GM18511 (cell line): ENCODE measurements at regions not wholly inside any gene's neighbourhood (a gene's known extent, or its start where the extent isn't known, plus 50 kb on each side); places are given as distances from the start of the nearest gene placed in this dataset.
"Not testable (repeated sequence)": the region's sequence is repeated elsewhere in the genome, so short reads cannot be mapped to it uniquely, and the experiment has no call there.

Source experiments
- ATAC-seq: cut with Tn5 transposase; IDR thresholded peaks from one replicate; pipeline ENCODE4 v1.9.1; 2021; ENCODE audit warnings: mild to moderate bottlenecking, moderate library complexity; ENCODE audit not compliant: unreplicated experiment

DNA sequence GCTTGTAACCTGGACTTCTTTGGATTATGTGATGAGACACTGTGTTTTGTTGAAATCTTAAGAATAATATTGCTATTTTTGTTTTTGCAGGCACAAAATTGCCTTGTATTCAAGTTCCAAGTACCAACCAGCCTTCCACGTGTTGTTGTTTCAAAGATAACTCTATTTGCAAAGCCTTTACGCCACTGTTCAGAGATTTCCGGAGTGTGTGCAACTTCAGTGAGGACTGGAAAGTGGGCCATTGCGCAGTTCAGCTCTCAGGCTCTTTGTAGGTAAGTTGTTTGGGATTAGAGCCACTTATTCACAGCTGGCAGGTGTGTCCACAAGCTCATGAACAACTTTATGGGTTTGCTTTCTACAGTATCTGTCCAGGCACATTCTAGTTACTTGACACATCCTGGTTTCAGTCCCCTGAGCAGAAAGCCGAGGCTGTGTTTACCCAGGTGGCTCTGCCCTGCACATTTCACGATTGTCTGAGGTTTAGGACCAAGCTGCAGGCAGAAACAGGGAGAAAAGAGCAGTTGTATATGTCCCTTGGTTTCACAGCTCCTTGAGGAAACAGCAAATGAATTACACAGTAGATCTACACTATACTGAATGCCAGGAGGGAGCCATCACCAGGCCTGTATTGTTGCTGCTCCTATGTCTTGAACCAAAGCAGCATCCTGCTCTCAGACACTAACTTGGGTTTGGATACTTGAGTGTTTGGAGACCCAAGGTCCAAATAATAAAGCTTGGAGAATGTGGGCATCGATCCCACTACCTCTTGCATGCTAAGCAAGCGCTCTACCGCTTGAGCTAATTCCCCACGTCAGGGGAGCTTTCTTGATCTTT is 136.1 kb upstream of the ZNF322 start:
- ATAC-seq = not testable (repeated sequence)

- ATAC-seq = not testable (repeated sequence)
Measured at GRCh38 chr6:26799903-26800633, 140.5 kb upstream of the ZNF322 start.

- ATAC-seq = not testable (repeated sequence)
Measured at GRCh38 chr6:26803762-26804161, 144.2 kb upstream of the ZNF322 start.

DNA sequence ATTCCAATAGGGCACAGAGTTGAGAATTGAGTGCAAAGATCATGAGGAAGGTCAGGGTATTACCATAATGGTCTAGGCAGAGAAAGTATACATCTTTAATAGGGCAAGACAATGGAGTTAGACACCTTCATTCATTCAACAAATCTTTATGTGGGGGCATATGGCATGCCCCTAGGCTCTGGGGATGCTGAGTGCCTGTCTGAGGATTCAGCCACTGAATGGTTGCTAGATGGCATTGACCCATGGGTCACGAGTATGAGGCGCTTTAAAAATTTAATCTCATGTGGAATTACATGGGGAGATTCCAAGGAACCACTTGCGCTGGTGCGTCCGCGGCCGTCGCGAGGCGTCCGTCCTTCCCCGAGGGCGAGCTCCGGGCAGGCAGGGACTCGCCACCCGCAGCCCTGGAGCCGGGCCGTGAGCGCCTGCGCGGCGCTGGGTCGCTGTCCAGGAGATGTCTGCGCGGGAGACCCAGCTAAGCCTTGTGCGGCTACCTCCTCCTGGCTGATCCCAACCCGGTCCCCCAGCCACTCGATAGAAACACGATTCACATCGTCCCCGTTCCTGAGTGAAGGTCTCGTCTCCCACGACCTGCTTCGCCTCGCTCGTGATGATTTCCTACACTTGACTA is 152.1 kb upstream of the ZNF322 start:
- ATAC-seq = not testable (repeated sequence)

GRCh38 chr6:26818640-26819225 is 159.2 kb upstream of the ZNF322 start:
- not testable (repeated sequence) for ATAC-seq

DNA sequence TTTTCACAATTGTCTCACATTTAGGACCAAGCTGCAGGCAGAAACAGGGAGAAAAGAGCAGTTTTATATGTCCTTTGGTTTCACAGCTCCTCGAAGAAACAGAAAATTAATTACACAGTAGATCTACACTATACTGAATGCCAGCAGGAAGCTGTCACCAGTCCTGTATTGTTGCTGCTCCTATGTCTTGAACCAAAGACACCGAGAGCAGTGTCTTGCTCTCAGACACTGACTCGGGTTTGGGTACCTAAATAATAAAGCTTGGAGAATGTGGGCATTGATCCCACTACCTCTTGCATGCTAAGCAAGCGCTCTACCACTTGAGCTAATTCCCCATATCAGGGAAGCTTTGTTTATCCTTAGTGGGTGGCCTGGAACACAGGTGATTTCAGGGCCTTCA is 168.4 kb upstream of the ZNF322 start:
- not testable (repeated sequence) for ATAC-seq

GRCh38 chr6:26829480-26829879 is 169.9 kb upstream of the ZNF322 start:
- ATAC-seq = not testable (repeated sequence)

- ATAC-seq = not testable (repeated sequence)
Measured at GRCh38 chr6:26830992-26831391, 171.4 kb upstream of the ZNF322 start.

DNA sequence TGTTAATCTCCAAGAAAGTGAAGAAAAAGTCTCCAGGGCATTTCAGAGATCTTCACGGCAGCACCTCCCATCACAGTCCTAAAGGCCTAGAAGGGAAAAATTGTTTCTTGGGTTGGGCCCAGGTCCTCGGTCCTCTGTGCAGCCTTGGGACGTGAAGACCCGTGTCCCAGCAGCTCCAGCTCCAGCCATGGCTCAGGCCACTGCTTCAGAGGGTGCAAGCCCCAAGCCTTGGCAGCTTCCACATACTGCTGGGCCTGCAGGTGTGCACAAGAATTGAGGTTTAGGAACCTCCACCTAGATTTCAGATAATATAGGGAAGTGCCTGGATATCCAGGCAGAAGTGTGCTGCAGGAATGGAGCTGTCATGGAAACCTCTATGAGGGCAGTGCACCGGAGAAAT is 176.2 kb upstream of the ZNF322 start:
- not testable (repeated sequence) for ATAC-seq

- not testable (repeated sequence) for ATAC-seq
Measured at GRCh38 chr6:26836657-26837056, 177.1 kb upstream of the ZNF322 start.

GRCh38 chr6:26844823-26845222 is 185.3 kb upstream of the ZNF322 start:
- not testable (repeated sequence) for ATAC-seq

DNA sequence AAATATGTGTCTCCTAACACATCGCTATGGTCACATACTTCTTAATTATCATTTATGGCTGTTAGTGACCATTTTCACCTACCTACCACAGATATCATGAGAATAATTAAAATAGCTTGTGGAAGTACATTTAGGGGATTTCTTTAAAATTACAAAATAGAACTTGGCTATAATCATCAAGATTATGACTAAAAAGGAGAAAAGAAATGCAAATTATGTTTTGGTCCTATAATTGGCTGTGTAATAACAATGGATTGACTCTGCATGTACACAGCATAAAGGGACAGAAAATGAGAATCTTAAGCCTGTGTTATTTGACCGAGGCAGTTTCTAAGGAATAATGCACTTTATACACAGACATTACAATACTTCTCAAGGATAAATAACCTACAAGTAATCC is 197.7 kb upstream of the ZNF322 start:
- not testable (repeated sequence) for ATAC-seq

DNA sequence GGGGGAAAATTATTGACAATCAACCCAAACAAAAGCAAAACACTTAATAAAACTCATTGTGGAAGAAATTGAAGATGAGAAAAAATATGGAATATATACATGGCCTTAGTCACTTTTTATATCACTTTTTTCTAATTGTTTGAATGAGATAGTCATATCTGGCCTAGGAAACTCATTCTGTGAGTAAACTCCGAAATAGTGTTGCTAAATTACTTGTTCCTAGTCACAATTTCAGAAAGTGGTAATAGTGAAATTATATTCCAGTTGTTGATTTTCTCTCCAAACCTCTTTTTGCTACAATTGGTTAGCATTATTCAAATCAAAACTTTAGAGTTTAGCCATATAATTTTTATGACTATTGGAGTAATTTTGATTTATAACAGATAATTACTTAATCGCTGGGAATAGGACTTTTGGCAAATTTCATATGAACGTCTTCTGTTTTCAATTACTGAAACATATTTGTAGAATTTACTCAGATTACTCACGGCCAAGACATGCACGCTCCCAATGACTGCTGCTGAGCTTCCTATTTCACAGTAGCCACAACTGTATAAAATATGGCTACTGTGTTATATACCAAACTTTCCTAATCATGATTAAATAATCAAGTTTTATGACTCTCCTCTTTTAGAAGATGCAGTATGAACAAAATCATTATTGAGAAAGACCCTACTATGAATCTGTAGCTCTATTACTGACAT is 199.7 kb upstream of the ZNF322 start:
- ATAC-seq = not testable (repeated sequence)

GRCh38 chr6:26859771-26860163 is 200.2 kb upstream of the ZNF322 start:
- not testable (repeated sequence) for ATAC-seq

DNA sequence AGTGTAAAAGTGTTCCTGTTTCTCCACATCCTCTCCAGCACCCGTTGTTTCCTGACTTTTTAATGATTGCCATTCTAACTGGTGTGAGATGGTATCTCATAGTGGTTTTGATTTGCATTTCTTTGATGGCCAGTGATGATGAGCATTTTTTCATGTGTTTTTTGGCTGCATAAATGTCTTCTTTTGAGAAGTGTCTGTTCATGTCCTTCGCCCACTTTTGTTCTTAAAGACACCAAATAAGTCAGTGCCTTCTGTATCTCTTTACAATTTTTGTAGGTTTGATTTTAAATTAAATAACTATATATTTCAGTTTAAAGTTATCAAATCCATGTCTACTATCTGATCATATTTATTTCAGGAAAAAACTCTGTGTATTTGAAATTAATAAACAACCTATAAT is 202.4 kb upstream of the ZNF322 start:
- not testable (repeated sequence) for ATAC-seq

GRCh38 chr6:26863641-26864040 is 204.1 kb upstream of the ZNF322 start:
- not testable (repeated sequence) for ATAC-seq

DNA sequence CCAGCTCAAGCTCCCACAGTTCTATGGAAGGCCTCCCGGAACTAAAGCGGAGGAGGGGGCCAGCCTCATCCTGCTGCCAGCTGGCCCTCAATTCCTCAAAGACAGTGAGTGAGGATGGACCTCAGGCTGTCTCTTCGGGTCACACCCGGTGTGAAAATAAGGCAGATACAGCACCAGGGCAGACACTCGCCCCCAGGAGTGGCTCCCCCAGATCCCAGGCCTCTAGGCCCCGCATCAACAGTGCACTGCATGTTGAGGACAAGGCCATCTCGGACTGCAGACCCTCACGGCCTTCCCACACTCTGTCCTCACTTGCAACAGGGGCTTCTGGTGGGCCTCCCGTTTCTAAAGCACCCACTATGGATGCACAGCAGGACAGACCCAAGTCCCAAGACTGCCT is 239.2 kb upstream of the ZNF322 start:
- ATAC-seq = not testable (repeated sequence)

DNA sequence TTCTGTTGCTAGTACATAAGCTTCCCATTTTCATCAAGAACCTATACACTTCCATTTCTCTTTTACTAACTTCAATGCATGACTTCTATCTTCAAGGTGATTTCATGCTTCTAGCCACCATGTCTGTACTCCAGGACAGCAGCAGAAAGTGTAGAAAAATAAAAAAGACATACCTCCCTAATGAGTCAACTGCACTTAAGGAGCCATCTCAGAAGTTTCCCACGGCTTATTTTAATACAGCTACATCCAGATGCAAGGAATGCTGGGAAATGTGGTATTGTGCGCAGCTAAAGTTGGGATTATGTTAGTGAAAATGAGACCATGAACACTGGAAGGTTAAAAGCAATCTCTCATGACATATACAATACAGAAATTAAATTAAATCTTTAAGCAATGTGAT is 264.7 kb upstream of the ZNF322 start:
- ATAC-seq = not testable (repeated sequence)

DNA sequence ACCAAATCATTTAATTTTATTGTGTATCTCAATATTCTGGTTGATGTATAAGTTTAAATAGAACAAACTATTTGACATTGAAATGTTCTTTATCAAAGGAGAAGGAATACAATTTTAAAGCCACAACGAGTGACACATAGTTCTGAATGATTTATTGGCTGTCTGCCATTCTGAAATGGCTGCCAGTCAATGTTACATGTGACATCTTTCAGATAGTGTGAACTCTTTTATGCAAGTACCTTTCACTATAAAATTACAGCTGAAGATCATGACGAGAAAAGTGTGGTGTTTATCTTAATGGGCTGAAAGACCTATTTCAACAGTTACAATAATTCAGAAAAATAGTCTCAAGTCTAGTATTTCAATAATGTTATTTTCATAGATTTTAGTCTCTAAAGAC is 268.6 kb upstream of the ZNF322 start:
- ATAC-seq = not testable (repeated sequence)

DNA sequence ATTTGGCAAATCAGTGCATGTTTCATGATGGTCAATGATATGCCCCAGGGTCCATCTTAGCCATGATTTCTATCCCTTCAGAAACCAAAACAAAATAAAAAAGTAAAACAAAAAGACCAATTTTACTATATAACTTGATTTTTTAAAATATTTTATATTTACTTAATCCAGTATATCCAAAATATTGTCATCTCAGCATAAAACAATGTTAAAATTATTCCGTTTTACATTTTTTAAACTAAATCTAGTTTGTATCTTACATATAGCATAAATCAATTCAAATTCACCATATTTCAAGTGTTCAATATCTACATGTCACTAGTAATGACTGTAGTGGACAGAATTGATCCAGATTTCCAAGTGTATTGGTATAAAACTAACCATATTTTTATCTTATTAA is 277.7 kb upstream of the ZNF322 start:
- not testable (repeated sequence) for ATAC-seq
